HG02798 (cell line): ENCODE measurements at regions not wholly inside any gene's neighbourhood (a gene's known extent, or its start where the extent isn't known, plus 50 kb on each side); places are given as distances from the start of the nearest gene placed in this dataset.
"Not testable (repeated sequence)": the region's sequence is repeated elsewhere in the genome, so short reads cannot be mapped to it uniquely, and the experiment has no call there.

Source experiments
- ATAC-seq: cut with Tn5 transposase; IDR thresholded peaks from one replicate; pipeline ENCODE4 v1.9.1; 2021; ENCODE audit warnings: mild to moderate bottlenecking; ENCODE audit not compliant: unreplicated experiment, poor library complexity

DNA sequence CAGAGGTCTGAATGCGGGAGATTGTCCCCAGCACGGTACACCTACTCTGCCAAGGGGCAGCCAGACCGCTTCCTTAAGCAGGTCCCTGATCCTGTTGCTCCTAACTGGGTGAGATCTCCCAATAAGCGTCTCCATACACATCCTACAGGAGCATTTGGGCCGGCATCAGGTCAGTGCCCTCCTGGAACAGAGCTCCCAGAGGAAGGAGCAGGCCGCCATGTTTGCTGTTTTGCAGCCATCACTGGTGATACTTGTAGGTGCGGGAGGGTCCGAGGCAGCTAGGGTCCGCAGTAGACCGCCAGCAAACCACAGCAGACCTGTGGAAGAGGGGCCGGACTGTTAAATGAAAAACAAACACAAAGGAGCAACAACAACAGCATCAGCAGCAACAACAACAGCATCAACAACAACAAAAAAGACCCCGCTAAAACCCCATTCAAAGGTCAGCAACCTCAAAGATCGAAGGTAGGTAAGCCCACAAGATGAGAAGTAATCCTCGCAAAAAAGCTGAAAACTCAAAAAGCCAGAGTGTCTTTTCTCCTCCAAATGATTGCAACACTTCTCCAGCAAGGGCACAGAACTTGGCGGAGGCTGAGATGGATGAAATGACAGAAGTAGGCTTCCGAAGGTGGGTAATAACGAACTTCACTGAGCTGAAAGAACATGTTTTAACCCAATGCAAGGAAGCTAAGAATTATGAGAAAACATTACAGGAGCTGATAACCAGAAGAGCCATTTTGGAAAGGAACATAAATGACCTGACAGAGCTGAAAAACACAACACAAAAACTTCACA, 79.0 kb upstream of the CDH7 start:
- ATAC-seq, result no peak

DNA sequence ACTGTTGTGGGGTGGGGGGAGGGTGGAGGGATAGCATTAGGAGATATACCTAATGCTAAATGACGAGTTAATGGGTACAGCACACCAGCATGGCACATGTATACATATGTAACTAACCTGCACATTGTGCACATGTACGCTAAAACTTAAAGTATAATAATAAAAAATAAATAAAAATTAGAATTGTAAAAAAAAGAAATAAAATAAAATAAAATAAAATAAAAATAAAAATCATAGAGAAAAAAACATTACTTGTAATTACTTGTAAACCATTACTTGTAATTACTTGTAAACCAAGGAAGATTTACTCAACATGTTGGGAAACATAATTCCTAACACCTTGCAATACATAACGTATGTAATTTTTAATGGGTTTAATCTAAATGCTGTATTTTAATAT, 80.7 kb upstream of the CDH7 start:
- ATAC-seq, result not testable (repeated sequence)

DNA sequence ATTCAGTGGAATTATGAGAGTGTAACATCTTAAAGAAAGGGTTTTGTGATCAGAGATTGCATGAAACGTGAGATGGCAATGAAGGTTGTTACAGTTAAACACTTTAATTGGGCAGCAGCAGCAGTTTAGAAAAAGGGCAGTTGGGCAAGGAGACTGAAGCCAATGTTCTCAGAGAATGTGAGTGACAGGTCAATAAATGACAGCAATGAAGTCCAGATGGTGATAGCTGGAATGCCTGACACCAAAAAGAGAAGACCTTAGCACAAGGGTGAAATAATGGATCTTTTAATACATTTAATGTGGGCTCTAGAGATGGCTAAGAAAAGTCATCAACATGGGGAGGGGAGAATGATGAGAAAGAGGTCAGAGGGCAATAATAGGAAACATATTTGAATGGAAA, 89.4 kb upstream of the CDH7 start:
- ATAC-seq, result no peak

DNA sequence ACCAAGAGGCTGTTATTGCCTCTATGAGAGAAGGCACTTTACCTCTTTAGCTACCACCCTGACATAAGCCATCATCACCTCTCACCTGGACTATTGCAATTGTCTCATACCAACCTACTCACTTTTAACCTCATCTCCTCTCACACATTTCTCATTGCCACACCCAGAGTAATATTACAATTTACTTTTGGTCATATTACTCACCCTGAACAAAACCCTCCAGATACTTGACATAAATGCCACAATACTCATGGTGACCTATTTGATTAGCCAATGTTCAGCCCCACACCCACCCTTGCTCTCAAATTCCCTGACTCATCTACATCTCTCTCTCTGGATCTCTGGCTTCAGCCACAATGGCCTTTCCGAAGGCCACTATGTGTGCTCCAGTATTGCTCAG, 90.9 kb upstream of the CDH7 start:
- no peak for ATAC-seq

DNA sequence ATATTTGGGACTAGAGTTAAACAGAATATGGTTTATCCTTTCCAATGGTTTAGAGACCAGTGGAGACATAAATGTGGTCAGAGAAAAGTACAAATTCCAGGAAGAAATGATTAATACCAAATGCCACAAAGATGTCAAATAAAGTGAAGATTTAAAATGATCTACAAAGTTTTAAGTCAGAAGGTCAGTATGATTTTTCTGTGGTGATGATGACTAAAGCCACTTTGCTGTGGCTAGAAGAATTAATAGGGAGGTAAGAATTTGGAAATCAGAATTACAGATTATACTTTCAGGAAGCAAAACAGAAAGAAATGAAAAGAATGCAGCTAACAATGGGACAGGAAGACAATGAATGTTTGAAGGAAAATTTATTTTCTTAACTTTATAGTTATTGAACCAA, 91.5 kb upstream of the CDH7 start:
- ATAC-seq, result no peak

DNA sequence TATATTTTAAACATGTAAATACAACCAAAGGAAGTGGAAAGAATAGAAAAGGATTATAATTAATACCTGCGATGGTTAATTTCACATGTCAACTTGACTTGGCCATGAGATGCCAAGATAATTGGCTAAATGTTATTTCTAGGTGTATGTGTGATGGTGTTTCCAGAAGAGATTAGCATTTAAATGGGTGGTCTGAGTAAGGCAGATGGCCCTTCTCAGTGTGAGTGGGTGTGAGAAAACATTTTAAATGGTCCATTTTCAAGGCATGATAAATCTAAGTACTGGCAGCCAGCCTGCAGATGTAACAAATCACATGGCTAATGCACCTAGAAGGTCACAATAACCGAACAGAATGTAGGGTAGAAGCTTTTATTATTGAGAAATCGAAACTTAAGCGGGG, 99.6 kb upstream of the CDH7 start:
- no peak for ATAC-seq

DNA sequence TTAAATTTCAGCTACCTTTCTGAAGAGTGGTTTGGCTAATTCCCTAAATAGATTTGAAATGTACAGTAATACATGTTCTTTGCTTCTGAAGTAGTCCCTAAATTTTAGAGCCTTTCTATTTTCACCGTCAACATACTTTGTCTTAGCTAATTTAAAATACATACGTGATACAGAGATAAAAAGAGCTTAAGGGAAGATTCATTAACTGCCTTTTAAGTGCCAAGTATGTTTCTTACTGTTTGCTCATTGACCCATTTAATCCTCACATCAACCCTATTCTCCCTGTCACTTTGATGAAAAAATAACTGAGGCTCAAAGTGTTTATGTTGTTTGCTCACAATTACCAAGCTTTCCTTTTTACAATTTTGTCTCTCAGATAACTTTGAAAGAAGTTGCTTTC, 118.6 kb upstream of the CDH7 start:
- no peak for ATAC-seq

DNA sequence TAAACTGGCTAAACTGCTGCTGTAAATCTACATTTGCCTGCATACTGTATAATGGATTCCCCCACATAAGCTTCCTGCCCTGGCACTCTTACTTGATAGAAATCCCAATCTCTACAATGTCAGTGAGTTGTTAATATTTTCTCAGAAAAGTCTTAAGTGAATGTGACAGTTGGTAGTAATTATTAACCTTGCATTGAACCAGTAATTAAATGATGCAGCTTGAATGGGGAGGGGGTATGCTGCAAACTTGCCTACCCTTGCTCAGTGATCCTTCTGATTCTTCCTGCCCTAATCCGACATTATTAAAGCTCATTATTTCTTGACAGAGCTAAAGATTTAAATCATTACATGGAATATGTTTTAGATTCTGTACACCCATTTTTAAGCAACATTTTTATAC, 119.0 kb upstream of the CDH7 start:
- ATAC-seq, result no peak

DNA sequence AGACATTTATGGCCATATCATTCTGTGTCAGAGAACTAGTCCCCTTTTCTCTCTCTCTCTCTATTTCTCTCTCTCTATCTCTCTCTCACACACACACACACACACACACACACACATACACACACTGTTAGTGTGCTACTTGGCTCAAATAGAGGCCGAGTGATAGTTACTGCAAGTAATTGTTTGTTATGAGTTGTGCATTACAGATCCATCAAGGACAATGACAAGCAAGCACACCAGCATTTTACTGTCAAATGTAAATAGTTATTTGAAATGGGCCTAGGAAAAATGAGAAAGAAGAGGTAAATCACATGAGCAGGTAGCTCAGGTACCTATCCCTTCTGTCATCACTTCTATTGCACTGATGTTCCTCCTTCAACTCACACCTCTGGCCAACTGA, 122.4 kb upstream of the CDH7 start:
- no peak for ATAC-seq

DNA sequence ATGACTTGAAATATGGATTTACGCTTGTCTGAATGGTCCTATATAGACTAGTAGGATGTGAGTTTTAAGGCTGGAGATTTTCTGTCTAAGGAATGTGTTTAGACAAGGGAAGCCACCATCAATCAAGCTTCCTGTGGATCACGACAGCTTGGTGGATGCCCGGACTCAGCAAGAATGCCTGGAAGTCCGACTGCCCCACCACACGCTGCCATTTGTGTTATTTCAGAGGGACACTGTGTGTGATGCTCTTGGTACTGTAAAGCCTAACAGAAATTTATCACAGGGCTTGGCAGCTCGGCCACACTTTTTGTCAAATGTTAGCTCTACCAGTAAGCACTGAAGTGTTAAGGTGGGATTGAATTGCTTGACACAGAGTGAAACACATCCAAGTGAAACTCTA, 127.1 kb upstream of the CDH7 start:
- no peak for ATAC-seq

DNA sequence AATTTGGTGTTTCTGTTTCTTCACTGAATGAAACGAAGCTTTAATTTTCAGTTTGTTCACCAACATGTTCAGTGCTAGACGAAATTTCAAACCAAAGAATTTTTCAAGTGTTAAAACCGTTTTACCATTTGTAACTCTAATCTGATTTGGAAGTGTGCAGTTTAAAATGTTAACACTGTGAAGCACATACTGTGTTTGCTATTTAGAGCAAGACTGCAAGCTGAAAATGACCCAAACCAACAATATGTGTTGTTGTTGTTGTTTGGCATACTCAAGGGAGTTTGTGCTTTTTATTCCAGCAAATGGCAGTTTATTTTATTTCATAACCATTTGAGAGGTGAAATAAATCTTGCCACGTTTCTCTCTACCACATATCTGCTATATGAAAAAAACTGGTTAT, 128.4 kb upstream of the CDH7 start:
- no peak for ATAC-seq

DNA sequence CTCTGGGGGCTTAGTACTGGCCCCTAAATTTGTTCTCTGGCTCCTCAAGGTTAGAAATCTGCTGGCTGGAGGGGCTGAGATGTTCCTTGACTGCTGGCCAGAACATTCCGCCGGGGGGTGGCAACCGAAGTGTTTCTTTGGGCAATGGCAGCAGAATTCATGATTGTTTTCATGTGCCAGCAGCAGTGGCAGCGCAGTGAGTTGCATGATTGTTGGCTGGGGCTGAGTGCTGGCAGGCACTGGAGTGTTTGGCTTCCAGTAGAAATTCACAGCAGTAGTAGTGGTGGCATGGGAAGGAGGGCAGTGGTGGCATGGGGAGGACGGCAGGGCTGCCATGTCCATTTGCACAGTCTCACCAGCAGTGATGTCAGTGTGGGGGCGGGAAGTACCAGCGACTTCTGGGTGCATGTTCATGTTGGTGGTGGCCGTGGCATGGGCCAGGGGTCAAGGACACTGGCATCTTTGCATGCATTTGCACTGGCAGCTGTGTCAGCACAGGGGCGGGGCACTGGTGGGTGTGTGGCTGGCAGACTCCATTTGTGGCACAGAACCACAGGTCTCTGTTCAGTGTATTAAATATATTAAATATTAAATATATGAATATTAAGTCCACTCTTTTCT, 130.6 kb upstream of the CDH7 start:
- no peak for ATAC-seq

DNA sequence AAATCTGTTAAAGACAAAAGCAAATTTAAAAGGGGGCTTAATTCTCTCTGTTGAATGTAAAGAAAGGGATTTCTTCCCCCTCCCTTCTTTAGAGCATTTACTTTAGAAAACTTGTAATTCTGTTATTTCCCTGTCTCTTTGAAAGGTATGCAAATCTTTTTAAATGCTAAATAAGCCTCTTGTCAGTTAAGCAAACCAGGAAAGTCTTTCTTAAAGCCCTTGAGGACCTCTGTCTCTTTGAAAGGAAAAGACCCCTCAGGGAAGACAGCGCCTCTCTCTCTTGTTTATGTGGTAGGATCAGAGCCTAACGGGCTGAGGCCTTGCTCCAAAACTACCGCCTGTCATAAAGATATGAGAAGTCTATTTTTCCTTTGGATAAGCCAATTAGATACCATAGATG, 139.9 kb upstream of the CDH7 start:
- no peak for ATAC-seq

DNA sequence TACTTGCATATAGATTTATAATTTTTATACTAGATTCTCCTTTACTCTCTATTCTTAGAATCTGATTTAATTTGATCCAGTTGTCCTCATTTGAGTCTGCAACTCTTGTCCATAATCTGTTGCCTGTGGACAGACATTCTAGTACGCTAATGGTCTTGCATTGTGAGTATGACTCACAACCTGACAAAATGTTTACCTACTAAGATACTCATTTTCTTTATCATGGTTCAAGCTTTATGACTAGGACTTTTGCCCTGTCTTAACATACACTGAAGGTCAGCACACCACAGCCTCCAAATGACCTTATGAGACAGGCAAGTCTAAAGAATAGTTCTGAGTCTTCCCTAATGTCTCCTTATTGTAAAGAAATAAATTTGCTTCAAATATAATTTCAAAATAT, 142.3 kb upstream of the CDH7 start:
- ATAC-seq, result no peak

DNA sequence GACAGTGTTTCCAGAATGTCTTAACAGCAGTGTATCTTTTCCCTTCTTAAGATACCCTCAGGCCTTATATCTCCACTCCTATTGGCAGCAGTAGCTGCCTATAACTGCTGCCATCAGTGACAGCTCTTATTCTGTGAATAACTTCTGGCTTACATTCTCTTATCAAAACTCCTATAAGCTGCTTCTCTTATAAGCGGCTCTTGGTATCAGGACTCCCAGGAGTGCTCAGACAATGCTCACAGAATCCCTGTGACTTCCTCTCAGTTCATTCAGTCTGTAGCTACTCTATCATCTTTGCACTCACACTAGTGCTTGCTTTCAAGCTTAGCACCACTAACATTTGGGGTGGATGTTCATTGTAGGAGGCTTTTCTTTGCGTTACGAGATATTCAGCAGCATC, 143.7 kb upstream of the CDH7 start:
- no peak for ATAC-seq

DNA sequence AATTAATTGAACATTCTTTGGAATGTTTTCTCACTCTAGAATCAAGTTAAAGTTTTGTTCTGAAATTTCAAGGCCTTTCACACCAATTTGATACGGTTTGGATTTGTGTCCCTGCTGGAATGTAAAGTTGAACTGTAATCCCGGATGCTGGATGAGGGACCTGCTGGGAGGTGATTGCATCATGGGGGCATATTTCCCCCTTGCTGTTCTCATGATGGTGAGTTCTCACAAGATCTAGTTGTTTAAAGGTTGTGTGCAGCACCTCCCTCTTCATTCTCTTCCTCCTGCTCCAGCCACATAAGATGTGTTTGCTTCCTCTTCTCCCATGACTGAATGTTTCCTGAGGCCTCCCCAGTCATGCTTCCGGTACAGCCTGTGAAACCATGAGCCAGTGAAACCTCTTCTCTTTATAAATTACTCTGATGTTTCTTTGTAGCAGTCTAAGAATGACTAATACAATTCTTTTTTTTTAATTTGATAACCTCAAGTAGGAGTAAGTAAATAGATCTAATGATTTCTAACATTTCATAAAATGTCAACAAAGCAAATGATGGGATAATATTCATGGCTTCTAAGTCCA, 144.2 kb upstream of the CDH7 start:
- no peak for ATAC-seq

DNA sequence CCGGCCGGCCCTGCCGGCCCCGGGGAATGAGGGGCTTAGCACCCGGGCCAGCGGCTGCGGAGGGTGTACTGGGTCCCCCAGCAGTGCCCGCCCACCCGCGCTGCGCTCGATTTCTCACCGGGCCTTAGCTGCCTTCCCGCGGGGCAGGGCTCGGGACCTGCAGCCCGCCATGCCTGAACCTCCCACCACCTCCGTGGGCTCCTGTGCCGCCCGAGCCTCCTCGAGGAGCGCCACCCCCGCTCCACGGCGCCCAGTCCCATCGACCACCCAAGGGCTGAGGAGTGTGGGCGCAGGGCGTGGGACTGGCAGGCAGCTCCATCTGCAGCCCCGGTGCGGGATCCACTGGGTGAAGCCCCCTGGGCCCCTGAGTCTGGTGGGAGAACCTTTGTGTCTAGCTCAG, 145.5 kb upstream of the CDH7 start:
- not testable (repeated sequence) for ATAC-seq

DNA sequence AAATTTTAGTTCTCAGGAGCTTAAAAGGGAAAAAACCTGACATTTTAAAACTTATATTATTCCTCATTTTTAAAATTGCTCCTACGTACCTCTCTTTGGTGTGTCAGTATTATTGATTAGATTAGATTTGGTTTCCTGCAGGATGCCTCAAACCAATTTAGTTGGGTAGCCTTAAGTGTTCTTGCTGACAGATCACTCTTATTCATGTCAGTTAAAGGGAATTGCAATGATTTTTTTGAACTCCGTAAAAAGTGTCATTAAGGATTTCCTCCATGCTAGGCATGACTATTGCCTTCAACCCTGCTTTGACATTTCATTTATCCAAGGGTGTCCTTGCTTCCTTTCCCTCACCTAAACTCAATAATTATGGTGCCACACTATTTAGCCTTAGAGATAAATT, 149.0 kb upstream of the CDH7 start:
- no peak for ATAC-seq

DNA sequence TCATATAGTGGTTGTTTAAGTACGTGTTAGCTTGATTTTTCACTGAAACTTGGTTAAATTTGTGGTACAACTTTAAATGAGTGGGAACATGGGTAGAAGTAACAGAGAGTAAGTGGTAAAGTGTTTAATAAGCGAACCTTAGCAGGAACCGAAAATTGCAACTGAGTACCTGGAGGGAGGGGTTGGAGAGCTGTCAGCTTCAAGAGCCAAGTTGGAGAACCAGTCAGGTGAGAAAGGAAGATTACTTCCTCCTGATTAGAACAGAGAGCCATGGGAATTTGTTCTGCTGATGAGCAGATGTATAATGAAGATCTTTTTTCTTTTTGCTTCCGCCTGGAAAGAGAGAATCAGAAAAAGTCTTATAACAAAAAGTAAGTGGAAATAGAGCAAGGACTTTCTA, 158.4 kb upstream of the CDH7 start:
- no peak for ATAC-seq

DNA sequence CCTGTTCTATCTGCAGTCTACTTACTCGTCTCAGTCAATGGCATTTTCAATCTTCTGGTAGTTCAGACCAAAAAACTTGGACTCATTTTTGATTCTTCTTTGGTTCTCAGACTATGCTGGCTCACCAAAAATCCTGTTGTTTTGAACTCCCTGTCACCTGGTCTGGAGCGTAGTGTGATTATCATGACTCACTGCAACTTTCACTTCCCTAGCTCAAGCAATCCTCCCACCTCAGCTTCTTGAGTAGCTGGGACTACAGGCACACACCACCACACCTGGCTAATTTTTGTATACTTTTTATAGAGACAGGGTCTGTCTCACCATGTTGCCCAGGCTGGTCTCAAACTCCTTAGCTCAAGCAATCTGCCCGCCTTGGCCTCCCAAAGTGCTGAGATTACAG, 163.3 kb upstream of the CDH7 start:
- no peak for ATAC-seq

DNA sequence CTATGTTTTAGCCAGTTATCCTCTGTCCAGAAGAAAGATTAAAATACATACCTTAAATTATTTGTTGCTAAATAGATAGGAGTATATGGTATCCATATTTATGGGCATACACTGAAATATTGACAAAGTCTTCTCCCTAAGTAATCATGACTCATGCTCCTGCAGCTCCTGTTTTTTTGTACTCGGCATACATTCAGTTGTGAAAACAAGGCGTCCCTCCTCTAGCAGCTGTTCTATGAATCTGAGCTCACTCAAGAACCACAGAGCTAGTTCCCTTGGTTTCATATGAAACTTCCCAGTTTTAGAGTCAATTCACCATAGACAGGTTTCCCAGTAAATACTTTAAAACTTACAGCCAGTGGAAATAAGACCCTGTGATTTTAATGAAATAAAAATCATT, 168.7 kb upstream of the CDH7 start:
- not testable (repeated sequence) for ATAC-seq

DNA sequence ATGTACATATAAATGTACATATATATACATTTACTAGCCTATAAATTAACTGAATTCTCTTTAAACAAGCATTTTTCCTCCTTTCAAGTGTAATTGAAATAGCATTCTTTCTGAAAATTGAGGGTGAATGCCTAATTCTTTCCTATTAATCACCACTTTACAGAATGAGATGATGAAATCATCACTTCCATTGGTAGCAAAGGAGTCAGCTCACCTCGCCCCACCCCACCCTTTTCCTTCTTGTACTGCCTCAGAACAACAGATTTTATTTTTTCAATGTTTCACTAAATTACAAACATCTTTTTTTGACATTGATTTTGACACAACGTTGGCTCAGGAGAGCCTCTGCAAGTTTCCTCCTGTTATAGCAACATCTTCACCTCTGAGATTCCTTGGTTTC, 181.9 kb upstream of the CDH7 start:
- ATAC-seq, result no peak
